Activated T-cell treated with anti-CD3 and anti-CD28 coated beads, Interleukin-2, amount 50 U/mL, for 4 hours (primary cell): ENCODE measurements at regions not wholly inside any gene's neighbourhood (a gene's known extent, or its start where the extent isn't known, plus 50 kb on each side); places are given as distances from the start of the nearest gene placed in this dataset.
"Not testable (repeated sequence)": the region's sequence is repeated elsewhere in the genome, so short reads cannot be mapped to it uniquely, and the experiment has no call there.

ENCODE experiments used
- ATAC-seq, 2 donors: fragments of 200-7000 bp; cut with Tn5 transposase; one replicate each; pipeline ENCODE4 v1.10.0; 2021
- DNase-seq: peaks from one replicate; pipeline ENCODE4 v3.0.0-alpha.2; 2020
- H3K27me3 Mint-ChIP-seq: one replicate; pipeline ENCODE4 v1.8.0; 2021; ENCODE audit warnings: low read depth, mixed read lengths
- H3K36me3 Mint-ChIP-seq: one replicate; pipeline ENCODE4 v1.8.0; 2022; ENCODE audit warnings: mixed read lengths; ENCODE audit not compliant: insufficient read depth
- H3K4me1 Mint-ChIP-seq: one replicate; pipeline ENCODE4 v1.8.0; 2021; ENCODE audit warnings: low read depth, mixed read lengths
- H3K4me3 Mint-ChIP-seq: one replicate; pipeline ENCODE4 v1.8.0; 2021; ENCODE audit warnings: mild to moderate bottlenecking, moderate library complexity, mixed read lengths
- H3K9me3 Mint-ChIP-seq: one replicate; pipeline ENCODE4 v1.8.0; 2021; ENCODE audit warnings: mixed read lengths

DNA sequence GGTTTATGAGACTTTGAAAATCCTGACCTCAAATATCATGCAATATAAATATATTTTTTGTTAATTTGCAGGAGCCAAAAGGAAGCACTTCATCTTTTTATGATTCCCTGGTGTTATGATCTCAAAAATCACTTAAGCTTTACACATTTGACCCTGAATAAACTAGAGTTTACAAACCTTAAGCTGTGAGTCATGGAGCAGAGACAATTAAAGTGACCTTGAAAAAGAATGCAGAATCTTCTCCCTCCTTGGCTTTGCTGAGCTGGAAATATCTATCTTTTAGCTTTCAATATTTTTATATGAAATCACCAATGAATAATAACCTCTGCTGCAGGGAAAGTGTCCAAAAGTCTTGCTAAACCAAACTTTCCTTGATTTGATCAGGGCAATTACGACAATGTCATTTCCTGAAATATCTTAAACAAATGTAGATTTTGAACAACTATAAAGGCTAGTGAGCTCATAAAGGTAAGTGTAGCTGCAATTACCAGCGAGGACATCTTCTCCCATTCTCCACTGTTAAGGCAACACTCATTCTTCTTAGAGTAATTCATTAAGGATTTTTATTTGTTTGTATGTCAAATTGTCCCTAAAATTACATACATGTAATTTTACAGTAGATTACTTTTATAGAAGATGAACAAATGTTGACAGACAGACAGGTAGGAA, 747.0 kb upstream of the LUZP2 start:
- no peaks in the 10 kb centered on the region for H3K27me3 Mint-ChIP-seq
- H3K4me3 Mint-ChIP-seq: no peak overlapping the region
- H3K9me3 Mint-ChIP-seq: peaks cover 4% of the 10 kb centered on the region
- no peaks in the 10 kb centered on the region for H3K36me3 Mint-ChIP-seq
- no peak for ATAC-seq
- H3K4me1 Mint-ChIP-seq: no peaks in the 10 kb centered on the region
- no peak for DNase-seq

DNA sequence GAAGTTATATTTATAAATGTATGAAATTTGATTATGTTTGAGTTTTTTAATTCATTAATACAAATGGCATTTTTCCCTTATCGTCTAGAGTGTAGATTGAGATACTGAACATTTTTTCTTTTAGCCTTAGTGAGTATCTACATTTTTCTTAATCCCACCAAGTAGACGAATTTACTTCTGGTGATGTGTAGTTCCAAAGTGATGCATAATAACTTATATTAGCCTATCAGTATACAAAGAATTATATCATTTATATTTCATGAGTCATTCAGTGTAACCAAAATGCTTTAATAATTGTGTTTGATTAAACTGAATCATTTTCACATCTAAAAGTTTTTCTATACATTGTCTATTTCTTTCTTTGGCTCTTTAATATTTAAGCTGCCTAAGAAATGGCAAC, 745.6 kb upstream of the LUZP2 start:
- Mint-ChIP-seq H3K9me3 (peaks cover 11% of the 10 kb centered on the region), H3K36me3 (no peaks in the 10 kb centered on the region), H3K4me1 (no peaks in the 10 kb centered on the region), H3K4me3 (no peak overlapping the region), H3K27me3 (no peaks in the 10 kb centered on the region)
- ATAC-seq (no peak), DNase-seq (no peak)

DNA sequence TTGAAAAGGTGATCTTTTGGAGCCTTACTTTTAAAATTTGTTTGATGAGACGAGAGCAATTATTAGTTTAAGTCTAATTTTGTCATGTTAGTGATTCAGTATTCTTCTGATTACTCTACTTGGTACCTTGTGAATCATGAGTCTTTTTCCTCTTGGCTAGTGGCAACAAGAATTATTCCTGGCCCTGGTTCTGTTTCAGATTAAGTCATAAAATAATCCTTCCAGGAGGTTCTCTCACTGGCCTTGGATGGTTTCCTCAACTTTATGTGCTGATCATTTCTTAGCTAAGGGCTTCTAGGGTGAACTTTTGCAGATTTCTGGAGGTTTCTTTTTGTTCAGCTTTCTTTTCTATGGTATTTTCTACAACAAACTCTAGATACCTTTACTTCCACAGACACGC, 741.8 kb upstream of the LUZP2 start:
- H3K9me3 Mint-ChIP-seq: peaks cover 8% of the 10 kb centered on the region
- H3K4me3 Mint-ChIP-seq: no peak overlapping the region
- no peak for DNase-seq
- H3K4me1 Mint-ChIP-seq: no peaks in the 10 kb centered on the region
- no peaks in the 10 kb centered on the region for H3K36me3 Mint-ChIP-seq
- no peak for ATAC-seq
- H3K27me3 Mint-ChIP-seq: no peaks in the 10 kb centered on the region

DNA sequence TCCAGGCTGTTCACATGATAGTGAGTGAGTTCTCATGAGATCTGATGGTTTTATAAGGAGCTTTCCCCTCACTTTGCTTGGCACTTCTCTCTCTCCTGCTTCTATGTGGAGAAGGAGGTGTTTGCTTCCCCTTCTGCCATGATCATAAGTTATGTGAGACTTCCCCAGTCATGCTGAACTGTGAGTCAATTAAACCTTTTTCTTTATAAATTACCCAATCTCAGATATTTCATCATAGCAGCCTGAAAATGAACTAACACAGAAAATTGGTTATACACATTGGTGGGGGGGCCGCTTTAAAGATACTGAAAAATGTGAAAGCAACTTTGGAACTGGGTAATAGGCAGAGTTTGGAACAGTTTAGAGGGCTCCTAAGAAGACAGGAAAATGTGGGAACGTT, 741.1 kb upstream of the LUZP2 start:
- no peak for ATAC-seq
- DNase-seq: no peak
- Mint-ChIP-seq H3K27me3 (no peaks in the 10 kb centered on the region), H3K4me3 (no peak overlapping the region), H3K9me3 (peaks cover 6% of the 10 kb centered on the region), H3K4me1 (no peaks in the 10 kb centered on the region), H3K36me3 (no peaks in the 10 kb centered on the region)

DNA sequence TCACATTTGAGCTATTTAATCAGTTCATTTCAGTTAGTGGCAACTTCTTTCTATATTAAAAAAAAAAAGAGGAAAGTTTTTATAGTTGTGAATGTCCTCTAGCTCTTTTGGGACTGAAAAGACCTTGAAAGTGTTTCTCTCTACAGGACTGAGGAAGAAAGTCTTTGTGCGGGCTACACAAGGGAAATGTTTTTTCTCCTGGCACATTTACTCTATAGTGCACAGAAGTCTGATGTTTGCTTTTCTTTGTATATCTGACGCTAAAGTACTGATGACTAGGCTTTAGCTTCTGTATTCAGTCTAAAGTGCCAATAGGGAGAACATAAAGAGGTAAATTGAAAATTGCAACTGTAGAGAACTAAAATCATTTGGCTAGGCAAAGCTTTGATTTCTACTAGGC, 737.4 kb upstream of the LUZP2 start:
- peaks cover 6% of the 10 kb centered on the region for H3K9me3 Mint-ChIP-seq
- ATAC-seq (no peak), DNase-seq (no peak)
- H3K4me1 Mint-ChIP-seq: no peaks in the 10 kb centered on the region
- no peaks in the 10 kb centered on the region for H3K36me3 Mint-ChIP-seq
- H3K27me3 Mint-ChIP-seq: no peaks in the 10 kb centered on the region
- H3K4me3 Mint-ChIP-seq: no peak overlapping the region

DNA sequence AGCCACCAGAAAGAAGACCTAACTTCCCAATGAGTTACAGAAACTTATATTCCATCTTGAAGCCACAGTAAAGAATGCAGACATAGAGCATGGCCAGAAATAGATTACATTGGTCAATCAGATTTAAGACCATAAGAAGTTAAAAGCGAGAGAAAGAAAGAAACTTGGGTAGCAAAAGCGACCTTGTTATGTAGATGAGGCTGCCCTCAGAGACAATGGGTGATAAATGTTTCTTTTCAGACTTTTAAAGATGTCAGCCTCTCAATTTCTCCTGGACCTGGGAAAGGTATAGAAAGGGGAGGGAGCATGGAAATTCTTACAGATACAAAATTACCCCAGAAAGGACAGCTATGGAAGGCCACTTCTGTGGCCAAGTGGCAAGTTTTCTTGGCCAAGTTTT, 732.6 kb upstream of the LUZP2 start:
- no peaks in the 10 kb centered on the region for H3K4me1 Mint-ChIP-seq
- H3K4me3 Mint-ChIP-seq: no peak overlapping the region
- ATAC-seq: no peak

DNA sequence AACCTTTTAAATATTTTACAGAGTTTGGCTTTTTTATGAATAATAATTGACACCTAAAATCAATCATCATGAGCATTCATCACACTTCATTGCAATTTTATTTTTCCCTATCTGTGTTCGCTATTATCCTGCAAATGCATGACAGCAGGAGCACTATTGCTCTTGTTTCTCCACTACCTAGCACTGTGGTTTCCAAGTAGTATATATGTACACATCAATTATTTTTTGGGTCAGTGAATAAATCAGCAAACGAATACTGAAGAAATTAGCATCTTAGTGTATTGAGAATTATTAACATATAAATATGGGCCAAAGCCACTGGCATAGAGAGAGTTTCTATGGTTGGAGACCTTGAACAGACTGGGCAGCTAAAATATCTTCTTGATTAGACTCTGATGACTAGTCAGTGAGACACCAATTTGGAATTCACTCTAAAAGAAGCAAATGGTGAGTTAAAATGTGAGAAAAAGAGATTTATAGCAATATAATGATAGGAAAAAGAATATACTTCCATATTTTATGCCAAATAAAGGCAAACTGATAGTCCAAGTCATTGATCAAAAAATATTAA, 731.1 kb upstream of the LUZP2 start:
- DNase-seq (no peak), ATAC-seq (no peak)
- Mint-ChIP-seq H3K4me1 (no peaks in the 10 kb centered on the region), H3K9me3 (peaks cover 6% of the 10 kb centered on the region), H3K27me3 (no peaks in the 10 kb centered on the region), H3K36me3 (no peaks in the 10 kb centered on the region), H3K4me3 (no peak overlapping the region)

More for the DNA sequence above, 732.6 kb upstream of the LUZP2 start:
- Mint-ChIP-seq H3K9me3 (peaks cover 6% of the 10 kb centered on the region), H3K27me3 (no peaks in the 10 kb centered on the region), H3K36me3 (no peaks in the 10 kb centered on the region)
- no peak for DNase-seq

DNA sequence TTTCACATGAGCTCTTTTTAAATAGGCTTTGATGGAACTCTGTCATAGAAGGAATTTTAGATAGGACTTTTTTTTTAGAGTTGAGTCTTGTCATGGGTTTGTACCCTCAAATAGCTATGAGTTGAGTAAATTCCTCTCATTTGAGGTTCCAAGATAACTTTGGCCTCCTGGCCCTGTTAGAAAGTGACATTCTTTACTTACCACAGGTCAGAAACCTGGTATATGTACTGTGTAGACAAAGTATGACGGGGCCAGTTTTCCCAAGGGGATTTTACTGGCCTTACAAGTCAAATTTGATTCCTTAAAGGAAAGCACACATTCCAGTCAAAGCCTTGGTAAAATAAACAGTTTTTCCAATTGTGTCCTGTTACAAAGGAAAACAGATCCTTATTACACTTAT, 729.3 kb upstream of the LUZP2 start:
- H3K27me3 Mint-ChIP-seq: no peaks in the 10 kb centered on the region
- no peaks in the 10 kb centered on the region for H3K4me1 Mint-ChIP-seq
- no peak overlapping the region for H3K4me3 Mint-ChIP-seq
- H3K36me3 Mint-ChIP-seq: no peaks in the 10 kb centered on the region
- no peak for DNase-seq
- no peak for ATAC-seq
- peaks cover 6% of the 10 kb centered on the region for H3K9me3 Mint-ChIP-seq

DNA sequence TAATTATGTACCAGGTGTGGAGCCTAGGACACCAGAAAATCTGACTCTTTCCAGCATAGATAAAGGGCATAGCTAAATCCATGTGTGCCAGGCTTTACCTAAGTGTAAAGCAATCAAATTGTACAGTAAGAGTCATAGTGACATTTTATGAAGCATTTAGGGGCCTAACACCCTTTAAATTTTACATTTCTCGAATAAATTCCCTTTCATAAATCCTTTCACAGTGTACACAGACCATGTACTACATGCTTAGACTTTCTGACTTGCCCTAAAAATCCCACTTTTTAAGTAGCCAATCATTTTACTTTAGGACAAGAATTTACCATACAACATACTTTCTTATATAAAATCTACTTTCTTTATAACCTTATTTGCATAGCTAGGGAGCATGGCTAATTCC, 727.6 kb upstream of the LUZP2 start:
- no peak overlapping the region for H3K4me3 Mint-ChIP-seq
- DNase-seq: no peak
- no peaks in the 10 kb centered on the region for H3K27me3 Mint-ChIP-seq
- ATAC-seq: no peak
- H3K36me3 Mint-ChIP-seq: no peaks in the 10 kb centered on the region
- H3K9me3 Mint-ChIP-seq: peaks cover 6% of the 10 kb centered on the region
- H3K4me1 Mint-ChIP-seq: no peaks in the 10 kb centered on the region

DNA sequence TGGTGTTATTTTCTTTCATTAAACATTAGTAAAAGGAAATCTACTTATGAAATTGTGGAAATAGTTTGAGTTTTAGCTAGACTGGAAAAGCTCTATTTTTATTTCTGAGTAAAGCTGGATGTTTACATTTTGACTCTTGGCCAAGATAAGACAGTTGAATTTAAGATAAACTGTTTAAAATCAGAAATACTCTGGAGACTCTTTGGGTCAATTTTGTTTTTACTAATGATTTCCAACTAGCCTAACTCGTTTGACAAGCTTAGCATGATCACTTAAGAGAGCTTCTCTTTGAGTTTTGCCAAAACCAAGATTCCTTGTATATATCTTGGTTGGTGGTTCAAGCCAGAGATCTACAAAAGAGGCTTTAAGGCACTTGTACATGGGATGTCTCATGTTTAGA, 724.8 kb upstream of the LUZP2 start:
- H3K4me1 Mint-ChIP-seq: no peaks in the 10 kb centered on the region
- H3K27me3 Mint-ChIP-seq: no peaks in the 10 kb centered on the region
- H3K9me3 Mint-ChIP-seq: peaks cover under 1% of the 10 kb centered on the region
- ATAC-seq: no peak
- H3K4me3 Mint-ChIP-seq: no peak overlapping the region
- DNase-seq: no peak
- H3K36me3 Mint-ChIP-seq: no peaks in the 10 kb centered on the region

DNA sequence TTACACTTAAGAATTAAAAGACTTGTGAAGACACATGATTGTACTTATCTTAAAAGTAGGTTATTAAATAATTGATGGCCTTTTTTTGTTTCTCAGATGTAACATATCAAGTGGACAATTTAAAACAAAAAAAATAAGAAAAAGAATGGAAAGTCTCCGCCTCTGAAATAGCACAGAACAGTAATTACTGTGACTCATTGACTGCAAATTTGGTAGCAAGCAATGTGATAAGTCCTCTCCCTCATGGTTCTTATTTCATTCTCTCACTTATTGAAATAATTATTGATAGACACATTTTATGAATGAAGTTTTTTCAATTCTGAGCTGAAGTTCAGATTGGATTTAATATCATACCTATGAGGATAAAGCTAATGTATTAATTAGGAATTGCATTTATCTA, 717.9 kb upstream of the LUZP2 start:
- Mint-ChIP-seq H3K4me3 (no peak overlapping the region), H3K4me1 (no peaks in the 10 kb centered on the region), H3K36me3 (no peaks in the 10 kb centered on the region), H3K27me3 (no peaks in the 10 kb centered on the region), H3K9me3 (no peaks in the 10 kb centered on the region)
- DNase-seq (no peak), ATAC-seq (no peak)

DNA sequence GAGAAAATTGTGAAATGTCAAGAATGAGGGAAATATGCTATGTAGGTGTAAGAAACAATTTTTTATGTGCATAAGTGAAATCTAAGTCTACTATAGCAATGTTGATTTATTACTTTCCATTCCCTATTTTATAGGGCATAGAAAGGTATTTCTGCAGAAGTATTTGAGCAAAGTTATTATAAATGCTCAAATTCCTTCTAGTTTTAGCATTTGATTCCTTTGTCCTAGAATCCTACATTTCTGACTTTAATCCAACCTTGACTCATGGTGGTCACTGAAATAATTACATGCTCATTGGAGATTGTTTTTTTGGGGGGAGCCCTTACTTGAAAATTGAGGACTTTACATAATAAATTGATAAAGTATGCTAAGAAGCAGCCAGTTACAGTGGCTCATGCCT, 716.6 kb upstream of the LUZP2 start:
- H3K27me3 Mint-ChIP-seq: no peaks in the 10 kb centered on the region
- no peak overlapping the region for H3K4me3 Mint-ChIP-seq
- ATAC-seq: no peak
- no peaks in the 10 kb centered on the region for H3K36me3 Mint-ChIP-seq
- H3K4me1 Mint-ChIP-seq: no peaks in the 10 kb centered on the region
- peaks cover 3% of the 10 kb centered on the region for H3K9me3 Mint-ChIP-seq
- DNase-seq: no peak

DNA sequence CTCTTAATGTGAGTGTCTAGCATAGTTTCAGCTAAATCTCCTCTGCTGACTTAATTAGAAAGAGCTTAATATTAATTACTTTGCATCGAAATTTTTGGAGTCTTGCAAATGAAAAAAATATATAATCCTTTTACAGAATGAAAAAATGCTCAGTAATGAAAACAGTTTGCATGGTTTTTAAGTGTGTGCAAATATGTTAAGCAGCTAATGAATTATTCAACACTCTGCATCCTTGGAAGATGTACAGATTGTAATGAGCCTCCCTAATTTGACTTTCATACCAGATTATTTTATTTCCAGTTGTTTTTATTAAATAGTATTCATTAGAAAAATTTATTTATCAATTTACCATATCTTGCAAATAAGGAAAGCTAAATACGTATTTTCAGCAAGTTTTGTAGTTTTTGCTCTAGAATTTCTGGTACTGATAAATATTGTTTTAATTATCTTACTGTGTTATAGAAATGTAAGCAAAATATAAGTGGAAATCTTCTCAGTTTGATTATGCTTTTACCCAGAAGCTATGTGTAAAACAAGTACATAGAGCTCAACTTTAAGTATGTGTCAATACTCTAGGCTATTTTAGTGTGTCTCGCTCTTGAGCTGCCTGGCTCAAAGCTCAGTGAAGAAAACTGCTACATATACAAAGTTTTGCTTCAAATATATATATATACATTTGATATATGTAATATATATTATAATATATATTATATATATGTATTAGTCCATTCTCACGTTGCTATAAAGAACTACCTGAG, 714.9 kb upstream of the LUZP2 start:
- ATAC-seq: no peak

DNA sequence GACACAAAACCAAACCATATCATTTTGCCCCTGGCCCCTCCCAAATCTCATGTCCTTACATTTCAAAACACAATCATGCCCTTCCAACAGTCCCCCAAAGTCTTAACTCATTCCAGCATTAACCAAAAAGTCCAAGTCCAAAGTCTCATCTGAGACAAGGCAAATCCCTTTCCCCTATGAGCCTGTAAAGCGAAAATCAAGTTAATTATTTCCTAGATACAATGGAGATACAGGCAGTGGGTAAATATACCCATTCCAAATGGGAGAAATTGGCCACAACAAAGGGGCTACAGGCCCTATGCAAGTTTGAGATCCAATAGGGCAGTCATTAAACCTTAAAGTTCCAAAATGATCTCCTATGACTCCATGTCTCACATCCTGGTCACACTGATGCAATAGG, 709.9 kb upstream of the LUZP2 start:
- not testable (repeated sequence) for H3K36me3 Mint-ChIP-seq, H3K9me3 Mint-ChIP-seq, H3K4me3 Mint-ChIP-seq, DNase-seq, H3K27me3 Mint-ChIP-seq, H3K4me1 Mint-ChIP-seq, ATAC-seq

More for the DNA sequence above, 714.9 kb upstream of the LUZP2 start:
- no peak for DNase-seq
- Mint-ChIP-seq H3K9me3 (peaks cover 8% of the 10 kb centered on the region), H3K27me3 (no peaks in the 10 kb centered on the region), H3K4me1 (no peaks in the 10 kb centered on the region), H3K36me3 (no peaks in the 10 kb centered on the region), H3K4me3 (no peak overlapping the region)

DNA sequence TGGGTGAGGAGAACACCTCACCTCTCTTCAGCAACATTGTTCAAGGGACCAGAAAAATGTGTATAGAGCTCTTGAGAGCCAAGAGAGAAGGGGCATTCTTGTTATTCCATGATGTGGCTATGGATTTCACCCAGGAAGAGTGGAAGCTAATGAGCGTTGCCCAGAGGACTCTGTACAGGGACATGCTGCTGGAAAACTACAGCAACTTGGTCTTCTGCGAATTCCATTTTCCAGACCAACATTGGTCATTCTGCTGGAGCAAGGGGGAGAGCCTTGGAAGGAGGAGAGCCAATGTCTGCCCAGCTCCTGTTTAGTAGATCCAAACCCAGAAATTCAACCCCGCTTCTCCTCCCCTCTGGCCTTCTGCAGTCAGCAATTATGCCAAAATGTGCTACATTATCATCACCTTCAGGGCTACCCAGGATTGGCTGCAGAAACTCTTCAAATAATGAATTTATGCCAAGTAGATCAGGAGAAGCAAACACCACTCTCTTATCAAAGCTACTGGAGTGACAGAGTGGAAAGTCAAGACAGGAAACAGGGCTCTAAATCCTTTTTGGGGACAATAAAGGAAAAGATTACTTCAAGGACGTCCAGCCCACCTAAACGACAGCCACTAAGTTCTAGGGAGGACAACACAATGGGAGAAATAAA, 707.5 kb upstream of the LUZP2 start:
- H3K4me3 Mint-ChIP-seq: no peak overlapping the region
- no peaks in the 10 kb centered on the region for H3K4me1 Mint-ChIP-seq
- no peak for ATAC-seq
- no peaks in the 10 kb centered on the region for H3K27me3 Mint-ChIP-seq
- H3K9me3 Mint-ChIP-seq: peaks cover 9% of the 10 kb centered on the region
- DNase-seq: no peak
- no peaks in the 10 kb centered on the region for H3K36me3 Mint-ChIP-seq
